Body of pancreas (tissue), 4 donors: ENCODE measurements at regions not wholly inside any gene's neighbourhood (a gene's known extent, or its start where the extent isn't known, plus 50 kb on each side); places are given as distances from the start of the nearest gene placed in this dataset.

Experiments
- CTCF ChIP-seq, 7 experiments: fragments of 450-650 bp in 4 of 7; fragments of 200-600 bp in 3 of 7; sonication (generic) in 3 of 7; IDR thresholded peaks; one replicate each; pipeline ENCODE4 v1.5.1; 2016 to 2019; ENCODE audit warnings: antibody characterized with exemption in 7 of 7
- POLR2A ChIP-seq, 3 donors: fragments of 450-650 bp; IDR thresholded peaks; one replicate each; pipeline ENCODE4 v1.6.1; 2016; ENCODE audit warnings: antibody characterized with exemption in 3 of 3, mild to moderate bottlenecking in 2 of 3

- TF ChIP-seq CTCF (IDR thresholded peaks at IDR 0.05) (no peak), POLR2A (IDR thresholded peaks at IDR 0.05) (no peak)
These were observed 216.5 kb upstream of the SLC8A1 start for GRCh38 chr2:40668425-40668824.
